ENCODE measurements at regions not wholly inside any gene's neighbourhood (a gene's known extent, or its start where the extent isn't known, plus 50 kb on each side); places are given as distances from the start of the nearest gene placed in this dataset.

GRCh38 chr22:27642104-27642800 lies 159.3 kb downstream of the MN1 start:
- TF ChIP-seq CTCF (IDR thresholded peaks at IDR 0.05; ENCODE audit: control extremely low read depth in 1 of 3, insufficient read depth in 1 of 3, low read depth in 1 of 3, low read length in 3 of 3) (no peak), GTF2F1 (IDR thresholded peaks at IDR 0.05; ENCODE audit: borderline replicate concordance, low read depth, low read length) (no peak), POLR2A (IDR thresholded peaks at IDR 0.05; ENCODE audit: control extremely low read depth in 1 of 2, low read depth in 2 of 2, low read length in 2 of 2) (no peak), YY1 (IDR thresholded peaks at IDR 0.05; ENCODE audit: low read depth, low read length) (no peak), SRF (IDR thresholded peaks at IDR 0.05; ENCODE audit: low read depth, low read length) (no peak)

All from H1 (cell line).